ENCODE measurements at regions not wholly inside any gene's neighbourhood (a gene's known extent, or its start where the extent isn't known, plus 50 kb on each side); places are given as distances from the start of the nearest gene placed in this dataset.
"Not testable (repeated sequence)": the region's sequence is repeated elsewhere in the genome, so short reads cannot be mapped to it uniquely, and the experiment has no call there.

- POLR2A ChIA-PET, result no interaction called here
- TF ChIP-seq ELF4 (IDR thresholded peaks at IDR 0.05) (no peak), SP1 (IDR thresholded peaks at IDR 0.05) (no peak), FOXA1 (IDR thresholded peaks at IDR 0.05) (no peak), ZNF384 (IDR thresholded peaks at IDR 0.05) (no peak), SUZ12 (IDR thresholded peaks at IDR 0.05) (no peak), LEF1 (IDR thresholded peaks at IDR 0.05; ENCODE audit: borderline replicate concordance) (no peak), L3MBTL2 (conservative IDR thresholded peaks at IDR 0.05) (no peak), CTBP1 (IDR thresholded peaks at IDR 0.05; ENCODE audit: borderline replicate concordance) (no peak), NFRKB (IDR thresholded peaks at IDR 0.05) (no peak), FOXM1 (IDR thresholded peaks at IDR 0.05; ENCODE audit: borderline replicate concordance) (no peak)
- CTCF ChIA-PET, result no interaction called here
- no peak for DNase-seq (ENCODE audit: extremely low spot score)
Measured at GRCh38 chr16:88144028-88144511, 192.8 kb downstream of the BANP start.

- CTCF ChIA-PET; DNase-seq (ENCODE audit: extremely low spot score): not testable (repeated sequence)
Measured at GRCh38 chr16:88145376-88145775, 194.1 kb downstream of the BANP start.

GRCh38 chr16:88145824-88146405, 194.7 kb downstream of the BANP start:
- CTCF ChIA-PET; DNase-seq (ENCODE audit: extremely low spot score); POLR2A ChIA-PET: not testable (repeated sequence)

More at GRCh38 chr16:88145376-88145775, 194.1 kb downstream of the BANP start:
- POLR2A ChIA-PET, result not testable (repeated sequence)

- DNase-seq (ENCODE audit: extremely low spot score); POLR2A ChIA-PET; CTCF ChIA-PET: not testable (repeated sequence)
Measured at GRCh38 chr16:88148078-88148477, 196.8 kb downstream of the BANP start.

- POLR2A ChIA-PET; DNase-seq (ENCODE audit: extremely low spot score); CTCF ChIA-PET: not testable (repeated sequence)
Measured at GRCh38 chr16:88148682-88149081, 197.4 kb downstream of the BANP start.

GRCh38 chr16:88149158-88149603, 197.9 kb downstream of the BANP start:
- DNase-seq (ENCODE audit: extremely low spot score); CTCF ChIA-PET; POLR2A ChIA-PET: not testable (repeated sequence)

- CTCF ChIA-PET; POLR2A ChIA-PET; DNase-seq (ENCODE audit: extremely low spot score): not testable (repeated sequence)
Measured at GRCh38 chr16:88149663-88150062, 198.4 kb downstream of the BANP start.

- DNase-seq (ENCODE audit: extremely low spot score); POLR2A ChIA-PET; CTCF ChIA-PET: not testable (repeated sequence)
Measured at GRCh38 chr16:88150456-88151128, 199.4 kb downstream of the BANP start.

- CTCF ChIA-PET; POLR2A ChIA-PET; DNase-seq (ENCODE audit: extremely low spot score): not testable (repeated sequence)
Measured at GRCh38 chr16:88151129-88151499, 199.9 kb downstream of the BANP start.

- DNase-seq (ENCODE audit: extremely low spot score); POLR2A ChIA-PET; CTCF ChIA-PET: not testable (repeated sequence)
Measured at GRCh38 chr16:88151859-88152843, 200.9 kb downstream of the BANP start.

- POLR2A ChIA-PET; DNase-seq (ENCODE audit: extremely low spot score); CTCF ChIA-PET: not testable (repeated sequence)
Measured at GRCh38 chr16:88152879-88153278, 201.6 kb downstream of the BANP start.

- DNase-seq (ENCODE audit: extremely low spot score); POLR2A ChIA-PET; CTCF ChIA-PET: not testable (repeated sequence)
Measured at GRCh38 chr16:88153516-88153915, 202.3 kb downstream of the BANP start.

- CTCF ChIA-PET; DNase-seq (ENCODE audit: extremely low spot score); POLR2A ChIA-PET: not testable (repeated sequence)
Measured at GRCh38 chr16:88154886-88155285, 203.7 kb downstream of the BANP start.

GRCh38 chr16:88155681-88156080, 204.4 kb downstream of the BANP start:
- DNase-seq (ENCODE audit: extremely low spot score); CTCF ChIA-PET: not testable (repeated sequence)

GRCh38 chr16:88156640-88157283, 205.5 kb downstream of the BANP start:
- CTCF ChIA-PET; DNase-seq (ENCODE audit: extremely low spot score); POLR2A ChIA-PET: not testable (repeated sequence)

More at GRCh38 chr16:88155681-88156080, 204.4 kb downstream of the BANP start:
- POLR2A ChIA-PET, result not testable (repeated sequence)

- CTCF ChIA-PET; POLR2A ChIA-PET; DNase-seq (ENCODE audit: extremely low spot score): not testable (repeated sequence)
Measured at GRCh38 chr16:88157686-88158085, 206.5 kb downstream of the BANP start.
